Large intestine (tissue), 3 donors: ENCODE measurements at regions not wholly inside any gene's neighbourhood (a gene's known extent, or its start where the extent isn't known, plus 50 kb on each side); places are given as distances from the start of the nearest gene placed in this dataset.
"Not testable (repeated sequence)": the region's sequence is repeated elsewhere in the genome, so short reads cannot be mapped to it uniquely, and the experiment has no call there.

Experiments
- DNase-seq, 2 donors: peaks; one replicate each; pipeline versions ENCODE4 v3.0.0 to v3.0.0-alpha.2; 2013
- H3K27ac ChIP-seq: one replicate; pipeline ENCODE4 v1.5.1; 2013; ENCODE audit warnings: low read length
- H3K27me3 ChIP-seq: 2 replicates; pipeline ENCODE4 v1.6.1; 2013; ENCODE audit warnings: low read length; ENCODE audit not compliant: control insufficient read depth, insufficient read depth
- H3K36me3 ChIP-seq: 2 replicates; pipeline ENCODE4 v1.6.1; 2013; ENCODE audit warnings: low read length; ENCODE audit not compliant: control insufficient read depth, insufficient read depth
- H3K4me1 ChIP-seq: one replicate; pipeline ENCODE4 v1.6.1; 2013; ENCODE audit warnings: low read length; ENCODE audit not compliant: control insufficient read depth, insufficient read depth
- H3K4me3 ChIP-seq: one replicate; pipeline ENCODE4 v1.5.1; 2013; ENCODE audit warnings: low read length
- H3K9me3 ChIP-seq: one replicate; pipeline ENCODE4 v1.6.1; 2013; ENCODE audit warnings: mild to moderate bottlenecking, low read depth, low read length, moderate library complexity; ENCODE audit not compliant: control insufficient read depth
- WGBS: methylation state at CpG from one replicate; pipeline ENCODE4 v1.1.5; 2013; ENCODE audit warnings: low lambda C conversion rate; ENCODE audit not compliant: insufficient coverage; 5-methylcytosine and 5-hydroxymethylcytosine counted together

GRCh38 chr2:89243114-89243700 is 551.7 kb downstream of the RPIA start:
- H3K9me3 ChIP-seq, H3K4me3 ChIP-seq, H3K36me3 ChIP-seq, H3K27ac ChIP-seq, H3K27me3 ChIP-seq, H3K4me1 ChIP-seq, DNase-seq: not testable (repeated sequence)
- WGBS = no CpG with 5 or more reads among the region's 4 CpGs

GRCh38 chr2:89244407-89244806 is 552.9 kb downstream of the RPIA start:
- not testable (repeated sequence) for DNase-seq, H3K4me3 ChIP-seq, H3K4me1 ChIP-seq, H3K9me3 ChIP-seq, H3K27me3 ChIP-seq, H3K36me3 ChIP-seq, H3K27ac ChIP-seq

GRCh38 chr2:89245478-89245877 is 554.0 kb downstream of the RPIA start:
- not testable (repeated sequence) for H3K4me1 ChIP-seq, H3K36me3 ChIP-seq, H3K9me3 ChIP-seq, H3K4me3 ChIP-seq, H3K27me3 ChIP-seq, DNase-seq, H3K27ac ChIP-seq
- no CpG with 5 or more reads among the region's 1 CpG for WGBS

GRCh38 chr2:89246027-89246426 is 554.6 kb downstream of the RPIA start:
- H3K27ac ChIP-seq, H3K4me3 ChIP-seq, H3K9me3 ChIP-seq, H3K27me3 ChIP-seq, H3K36me3 ChIP-seq, H3K4me1 ChIP-seq, DNase-seq: not testable (repeated sequence)
- WGBS = no CpG with 5 or more reads among the region's 4 CpGs

- not testable (repeated sequence) for H3K9me3 ChIP-seq, H3K27ac ChIP-seq, H3K4me3 ChIP-seq, DNase-seq, H3K36me3 ChIP-seq, H3K4me1 ChIP-seq, H3K27me3 ChIP-seq
- WGBS = 81% methylated on average over 2 of the region's 2 CpGs
These were observed 555.1 kb downstream of the RPIA start for GRCh38 chr2:89246620-89247019.

- H3K4me1 ChIP-seq, H3K4me3 ChIP-seq, H3K27ac ChIP-seq, H3K27me3 ChIP-seq, H3K9me3 ChIP-seq, H3K36me3 ChIP-seq, DNase-seq: not testable (repeated sequence)
- no CpG with 5 or more reads among the region's 3 CpGs for WGBS
These were observed 563.5 kb downstream of the RPIA start for GRCh38 chr2:89255013-89255412.

GRCh38 chr2:89273443-89273842 is 582.0 kb downstream of the RPIA start:
- not testable (repeated sequence) for H3K4me1 ChIP-seq

GRCh38 chr2:89280536-89280935 is 589.1 kb downstream of the RPIA start:
- not testable (repeated sequence) for H3K4me1 ChIP-seq, H3K36me3 ChIP-seq, H3K4me3 ChIP-seq, DNase-seq, H3K27me3 ChIP-seq, H3K9me3 ChIP-seq, H3K27ac ChIP-seq
- no CpG with 5 or more reads among the region's 3 CpGs for WGBS

More at GRCh38 chr2:89273443-89273842, 582.0 kb downstream of the RPIA start:
- no CpG with 5 or more reads among the region's 4 CpGs for WGBS
- not testable (repeated sequence) for H3K9me3 ChIP-seq, H3K36me3 ChIP-seq, H3K27ac ChIP-seq, H3K27me3 ChIP-seq, H3K4me3 ChIP-seq, DNase-seq

GRCh38 chr2:89286448-89287080 is 595.1 kb downstream of the RPIA start:
- DNase-seq, H3K36me3 ChIP-seq, H3K4me1 ChIP-seq, H3K9me3 ChIP-seq, H3K27ac ChIP-seq, H3K27me3 ChIP-seq, H3K4me3 ChIP-seq: not testable (repeated sequence)
- WGBS = no CpG with 5 or more reads among the region's 8 CpGs

GRCh38 chr2:89287084-89287483 is 595.6 kb downstream of the RPIA start:
- not testable (repeated sequence) for H3K4me1 ChIP-seq, H3K9me3 ChIP-seq, H3K27ac ChIP-seq, DNase-seq, H3K27me3 ChIP-seq, H3K36me3 ChIP-seq, H3K4me3 ChIP-seq
- WGBS = no CpG with 5 or more reads among the region's 4 CpGs

- H3K27ac ChIP-seq, H3K4me1 ChIP-seq, DNase-seq, H3K4me3 ChIP-seq, H3K36me3 ChIP-seq, H3K27me3 ChIP-seq, H3K9me3 ChIP-seq: not testable (repeated sequence)
- WGBS = no CpG with 5 or more reads among the region's 7 CpGs
These were observed 600.3 kb downstream of the RPIA start for GRCh38 chr2:89291717-89292298.
